GM21423 (cell line): ENCODE measurements at regions not wholly inside any gene's neighbourhood (a gene's known extent, or its start where the extent isn't known, plus 50 kb on each side); places are given as distances from the start of the nearest gene placed in this dataset.

Experiments
- ATAC-seq: cut with Tn5 transposase; IDR thresholded peaks from one replicate; pipeline ENCODE4 v1.9.1; 2021; ENCODE audit warnings: mild to moderate bottlenecking, moderate library complexity; ENCODE audit not compliant: unreplicated experiment

GRCh38 chr3:57009802-57010201 lies 50.7 kb upstream of the SPATA12 start:
- no peak for ATAC-seq

DNA sequence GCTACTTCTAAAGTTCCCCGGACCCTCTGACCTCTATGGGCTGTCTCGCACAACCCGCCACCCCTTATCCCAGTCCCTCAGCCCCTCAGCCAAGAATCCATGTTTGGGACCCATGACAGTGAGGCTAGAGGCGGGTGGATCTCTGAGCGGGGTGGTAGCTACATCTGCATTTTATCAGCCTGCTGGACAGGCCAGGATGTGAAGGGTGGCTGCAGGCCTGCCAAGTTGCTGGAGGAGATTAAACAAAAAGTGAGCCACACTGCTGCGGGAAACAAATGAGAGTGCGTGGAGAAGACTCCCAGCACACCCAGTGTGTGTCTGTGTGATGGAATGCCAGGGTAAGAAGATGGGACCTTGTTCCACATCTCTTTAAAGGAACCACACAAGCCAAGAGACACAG lies 51.1 kb upstream of the SPATA12 start:
- no peak for ATAC-seq

DNA sequence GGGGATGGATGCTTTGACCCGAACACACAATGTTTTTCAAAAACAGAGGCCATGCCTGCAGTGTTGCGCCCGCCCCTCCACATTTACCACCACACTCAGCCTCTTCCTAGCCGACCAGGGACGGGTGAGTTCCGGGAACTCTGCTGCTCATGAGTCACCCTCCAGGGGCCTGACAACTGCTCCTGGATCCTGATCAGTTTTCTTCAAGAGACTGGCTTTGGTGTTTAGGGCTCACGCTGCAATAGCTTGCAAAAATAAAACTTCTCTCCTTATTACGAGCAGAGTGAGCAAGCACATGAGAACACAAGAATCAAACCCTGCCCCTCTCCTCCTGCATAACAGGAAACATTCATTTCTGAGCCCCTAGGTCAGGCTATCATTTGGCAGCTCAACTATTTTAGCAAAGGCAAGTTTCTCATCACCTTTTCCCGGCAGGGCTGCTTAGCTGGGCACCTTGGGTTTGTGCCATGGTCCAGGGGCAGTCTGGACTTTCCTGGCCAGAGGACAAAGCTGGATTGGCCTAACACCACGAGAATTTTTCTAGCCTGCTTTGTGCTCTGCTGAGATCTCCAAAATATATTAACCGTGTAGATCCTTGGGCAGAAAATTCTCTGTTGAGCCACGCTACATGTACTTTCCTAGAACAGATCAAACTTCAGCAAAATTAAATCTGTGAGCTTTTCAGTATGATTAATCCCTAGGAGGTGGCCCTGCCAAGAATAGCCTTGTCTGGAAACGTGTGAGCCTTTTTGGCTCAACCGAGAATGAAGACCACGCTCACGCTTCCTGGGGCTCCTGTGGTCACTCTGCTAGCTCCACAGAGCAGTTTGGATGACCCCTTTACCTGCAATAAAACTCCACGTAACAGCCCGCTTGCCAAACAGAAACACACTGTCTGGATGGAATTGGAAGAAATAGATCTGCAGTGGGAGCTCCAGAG lies 52.7 kb upstream of the SPATA12 start:
- no peak for ATAC-seq

DNA sequence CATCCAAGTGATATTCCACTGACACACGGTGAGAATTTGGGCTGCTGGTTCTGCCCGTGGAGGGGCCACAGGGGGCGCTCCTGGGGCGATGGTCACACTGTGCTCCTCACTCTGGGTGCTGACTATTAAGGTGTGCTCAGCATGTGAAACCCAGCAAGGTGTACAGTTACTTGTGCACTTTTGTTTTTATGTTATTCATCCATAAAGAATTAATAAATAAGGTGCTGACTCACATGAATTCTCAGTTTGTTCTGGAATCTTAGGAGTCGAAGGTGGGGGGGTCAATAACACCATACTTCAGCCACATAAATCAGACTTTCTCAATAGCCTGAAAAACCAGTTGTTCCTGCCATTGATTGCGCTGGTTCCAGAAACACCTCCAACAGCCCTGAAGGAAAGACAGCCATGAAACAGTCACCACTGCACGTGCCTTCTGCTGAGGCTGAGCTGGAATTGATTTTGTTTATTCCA lies 53.5 kb upstream of the SPATA12 start:
- ATAC-seq, result no peak

GRCh38 chr3:57006179-57006657 lies 54.2 kb upstream of the SPATA12 start:
- no peak for ATAC-seq

- no peak for ATAC-seq
Measured at GRCh38 chr3:57004229-57004628, 56.2 kb upstream of the SPATA12 start.

- no peak for ATAC-seq
Measured at GRCh38 chr3:57003676-57004075, 56.8 kb upstream of the SPATA12 start.

- no peak for ATAC-seq
Measured at GRCh38 chr3:57001356-57001755, 59.1 kb upstream of the SPATA12 start.

GRCh38 chr3:57000012-57000411 lies 60.5 kb upstream of the SPATA12 start:
- no peak for ATAC-seq

DNA sequence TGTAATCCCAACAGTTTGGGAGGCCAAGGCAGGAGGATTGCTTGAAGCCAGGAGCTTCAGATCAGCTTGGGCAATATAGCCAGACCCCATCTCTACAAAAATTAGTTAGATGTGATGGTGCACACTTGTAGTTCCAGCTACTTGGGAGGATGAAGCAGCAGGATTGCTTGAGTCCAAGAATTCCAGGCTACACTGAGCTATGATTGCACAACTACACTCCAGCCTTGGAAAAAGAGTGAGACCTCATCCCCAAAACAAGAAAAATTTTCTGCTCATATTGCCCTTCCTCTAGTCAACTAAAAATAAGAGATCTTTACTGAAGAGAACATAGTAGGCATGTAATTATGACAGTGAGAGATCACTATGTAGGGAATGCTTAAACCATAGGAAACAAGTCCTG lies 60.9 kb upstream of the SPATA12 start:
- ATAC-seq, result no peak

- no peak for ATAC-seq
Measured at GRCh38 chr3:56998076-56998529, 62.4 kb upstream of the SPATA12 start.

DNA sequence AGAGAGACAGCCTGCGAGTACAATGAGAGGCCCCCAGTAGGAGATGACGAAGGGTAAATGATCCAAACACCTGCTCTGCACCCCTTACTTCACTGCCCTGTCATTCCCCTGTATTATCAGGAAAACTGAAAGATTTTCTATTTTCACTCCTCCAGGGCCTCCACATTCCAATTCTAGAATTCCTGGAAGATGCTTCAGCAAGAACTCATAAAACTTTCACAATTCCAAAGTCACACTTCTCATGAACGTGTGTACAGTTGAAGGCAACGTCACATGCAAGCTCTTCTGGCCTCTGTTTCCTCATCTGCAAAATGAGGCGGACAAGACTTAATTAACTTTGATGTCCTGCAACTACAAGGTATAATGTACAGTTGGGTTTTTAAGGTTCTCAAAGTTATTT lies 62.8 kb upstream of the SPATA12 start:
- ATAC-seq, result no peak

- ATAC-seq, result no peak
Measured at GRCh38 chr3:56997041-56997440, 63.4 kb upstream of the SPATA12 start.

DNA sequence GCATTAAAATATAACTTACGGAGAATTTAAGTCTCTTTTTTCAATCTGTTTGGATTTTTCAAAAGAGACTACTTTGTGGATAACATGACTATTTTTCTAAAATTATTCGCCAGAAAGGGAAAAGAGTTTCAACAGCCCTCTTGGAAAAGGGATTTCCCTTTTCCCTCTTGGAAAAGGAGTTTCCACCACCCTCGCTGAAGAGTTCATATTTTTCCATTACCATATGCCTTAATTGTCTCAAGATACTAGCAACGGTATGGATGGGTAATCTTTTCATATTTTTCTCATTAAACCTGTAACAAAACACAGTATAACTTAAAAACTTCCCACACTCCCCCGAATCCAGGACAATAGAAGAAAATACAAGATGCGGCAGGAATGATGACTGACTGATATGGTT lies 66.1 kb upstream of the SPATA12 start:
- ATAC-seq, result no peak

GRCh38 chr3:56990641-56991015 lies 69.8 kb upstream of the SPATA12 start:
- no peak for ATAC-seq

DNA sequence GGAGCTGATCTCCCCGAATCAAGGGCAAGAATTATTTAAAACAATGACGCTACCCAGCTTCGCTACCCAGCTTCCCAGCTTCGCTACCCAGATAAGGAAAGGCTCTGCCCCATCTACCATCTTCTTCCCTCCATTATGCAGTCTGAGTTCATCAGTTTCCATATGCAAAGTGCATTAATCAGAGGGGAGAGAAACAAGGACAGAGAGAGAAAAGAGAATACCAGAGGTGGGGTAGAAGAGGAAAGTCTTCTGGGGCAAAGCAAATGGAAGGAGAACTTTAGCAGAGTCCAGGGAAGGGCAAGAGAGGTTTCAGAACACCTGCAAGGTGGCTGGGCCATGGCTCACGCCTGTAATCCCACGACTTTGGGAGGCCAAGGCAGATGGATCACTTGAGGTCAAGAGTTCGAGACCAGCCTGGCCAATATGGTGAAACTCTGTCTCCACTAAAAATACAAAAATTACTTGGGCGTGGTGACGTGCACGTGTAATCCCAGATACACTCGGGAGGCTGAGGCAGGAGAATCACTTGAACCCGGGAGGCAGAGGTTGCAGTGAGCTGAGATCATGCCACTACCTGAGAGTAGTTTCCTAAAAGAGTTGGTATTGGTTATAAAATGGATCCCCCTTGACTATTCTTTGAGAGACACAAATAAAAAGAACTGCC lies 70.4 kb upstream of the SPATA12 start:
- ATAC-seq, result no peak

DNA sequence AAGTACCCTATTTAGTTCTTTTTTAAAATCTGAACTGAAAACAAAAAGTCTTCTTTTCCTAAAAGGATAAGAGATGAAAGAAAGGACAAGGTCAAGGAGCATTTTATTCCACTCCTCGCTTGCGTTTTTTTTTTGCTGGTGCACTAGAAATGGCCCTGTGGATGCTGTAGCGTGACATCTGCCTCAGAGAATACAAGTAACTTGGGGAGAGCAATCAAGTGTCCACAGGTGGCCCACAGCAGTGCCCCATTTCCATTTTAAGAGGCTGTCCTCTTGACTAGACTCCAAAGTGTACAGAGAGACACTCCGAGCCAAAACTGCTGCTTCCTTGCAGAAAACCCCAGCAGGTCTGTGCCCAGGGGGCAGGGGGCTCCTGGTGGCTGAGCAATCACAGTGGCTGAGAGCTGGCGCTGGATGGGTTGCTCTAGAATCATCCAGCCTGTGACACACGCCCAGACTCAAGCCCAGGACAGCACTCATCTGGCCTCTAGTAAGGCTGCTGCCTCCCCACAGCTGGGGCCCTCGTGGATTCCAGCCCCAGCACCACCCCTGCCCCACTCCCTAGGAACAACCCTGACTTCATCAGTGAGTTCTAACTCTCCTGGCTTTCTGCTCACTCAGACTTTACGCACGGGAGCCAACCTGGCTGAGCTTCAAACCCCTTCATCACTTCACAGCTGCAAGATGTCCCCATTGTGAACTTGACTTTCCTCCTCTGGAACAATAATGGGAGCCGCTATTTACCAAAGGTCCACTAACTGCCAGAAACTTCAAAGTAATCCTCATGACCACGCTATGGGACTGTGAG lies 71.1 kb upstream of the SPATA12 start:
- no peak for ATAC-seq

DNA sequence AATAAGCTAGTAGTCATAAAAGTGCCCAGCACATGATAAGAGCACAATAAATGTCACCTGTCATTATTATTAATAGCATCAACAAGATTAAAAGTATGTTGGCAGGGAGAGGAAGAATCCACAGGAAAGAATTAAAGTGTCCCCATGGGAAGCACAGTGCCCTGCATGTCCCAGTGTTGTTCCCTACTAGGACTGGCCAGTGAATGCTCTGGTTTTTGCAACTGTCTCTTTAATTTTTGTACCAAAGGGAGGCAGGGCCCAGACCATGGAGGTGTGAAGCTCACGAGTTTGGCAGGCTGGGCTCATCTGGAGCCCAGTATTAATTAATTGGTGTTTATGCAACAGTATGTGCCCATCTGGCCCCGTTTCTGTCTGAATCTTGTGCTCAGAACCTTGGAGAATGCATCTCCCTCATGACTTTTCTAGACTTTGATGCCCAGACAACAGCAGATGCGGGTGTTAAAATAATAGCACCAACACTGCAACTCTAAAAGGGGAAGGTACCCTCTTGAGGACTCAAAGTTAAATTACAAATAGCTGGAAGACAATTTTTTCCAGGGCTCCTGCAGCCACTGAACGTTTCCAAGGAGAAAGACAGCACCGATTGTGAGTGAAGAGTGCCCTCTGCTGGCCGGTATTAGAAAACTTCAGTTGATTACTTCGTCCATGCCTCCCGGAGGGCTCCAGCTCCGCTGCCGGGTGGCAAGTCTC lies 71.9 kb upstream of the SPATA12 start:
- peak; percentile 44 for ATAC-seq

GRCh38 chr3:56987238-56987895 lies 73.1 kb upstream of the SPATA12 start:
- no peak for ATAC-seq

GRCh38 chr3:56986347-56986746 lies 74.1 kb upstream of the SPATA12 start:
- ATAC-seq, result no peak
